ENCODE measurements at regions not wholly inside any gene's neighbourhood (a gene's known extent, or its start where the extent isn't known, plus 50 kb on each side); places are given as distances from the start of the nearest gene placed in this dataset.

- no peak overlapping the region for H3K27ac Mint-ChIP-seq (ENCODE audit: unreplicated experiment)
- H3K36me3 Mint-ChIP-seq (ENCODE audit: unreplicated experiment): no peaks in the 10 kb centered on the region
- DNase-seq: no peak
- no peaks in the 10 kb centered on the region for H3K4me1 Mint-ChIP-seq (ENCODE audit: low read depth, unreplicated experiment)
- no peaks in the 10 kb centered on the region for H3K9me3 Mint-ChIP-seq (ENCODE audit: unreplicated experiment)
- TF ChIP-seq, protein P1, sequence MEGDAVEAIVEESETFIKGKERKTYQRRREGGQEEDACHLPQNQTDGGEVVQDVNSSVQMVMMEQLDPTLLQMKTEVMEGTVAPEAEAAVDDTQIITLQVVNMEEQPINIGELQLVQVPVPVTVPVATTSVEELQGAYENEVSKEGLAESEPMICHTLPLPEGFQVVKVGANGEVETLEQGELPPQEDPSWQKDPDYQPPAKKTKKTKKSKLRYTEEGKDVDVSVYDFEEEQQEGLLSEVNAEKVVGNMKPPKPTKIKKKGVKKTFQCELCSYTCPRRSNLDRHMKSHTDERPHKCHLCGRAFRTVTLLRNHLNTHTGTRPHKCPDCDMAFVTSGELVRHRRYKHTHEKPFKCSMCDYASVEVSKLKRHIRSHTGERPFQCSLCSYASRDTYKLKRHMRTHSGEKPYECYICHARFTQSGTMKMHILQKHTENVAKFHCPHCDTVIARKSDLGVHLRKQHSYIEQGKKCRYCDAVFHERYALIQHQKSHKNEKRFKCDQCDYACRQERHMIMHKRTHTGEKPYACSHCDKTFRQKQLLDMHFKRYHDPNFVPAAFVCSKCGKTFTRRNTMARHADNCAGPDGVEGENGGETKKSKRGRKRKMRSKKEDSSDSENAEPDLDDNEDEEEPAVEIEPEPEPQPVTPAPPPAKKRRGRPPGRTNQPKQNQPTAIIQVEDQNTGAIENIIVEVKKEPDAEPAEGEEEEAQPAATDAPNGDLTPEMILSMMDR (IDR thresholded peaks at IDR 0.05; ENCODE audit: partially characterized antibody, unreplicated experiment): no peak
- H3K4me3 Mint-ChIP-seq (ENCODE audit: unreplicated experiment): no peak overlapping the region
- H3K27me3 Mint-ChIP-seq (ENCODE audit: unreplicated experiment): no peaks in the 10 kb centered on the region
These were observed 318.2 kb downstream of the SFMBT2 start for GRCh38 chr10:7092603-7093002.

DNA sequence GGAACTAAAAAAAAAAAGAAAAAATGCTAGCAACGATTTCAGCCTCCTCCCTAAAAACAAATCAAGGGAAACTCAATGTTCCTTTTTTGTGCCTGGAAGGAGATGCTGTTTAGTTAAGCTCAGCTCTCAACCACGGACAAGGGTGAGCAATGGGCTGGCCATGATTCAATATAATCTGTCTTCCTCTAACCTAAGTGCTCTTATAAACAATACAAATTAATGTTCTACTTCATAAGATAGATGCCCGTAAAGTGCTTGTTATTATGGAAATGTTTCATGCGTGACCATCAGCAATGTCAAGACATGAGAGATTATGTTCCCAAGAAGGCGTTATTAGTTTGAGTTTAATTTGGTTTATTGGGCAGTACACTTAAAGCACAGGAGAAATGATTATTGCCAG is 320.3 kb downstream of the SFMBT2 start:
- Mint-ChIP-seq H3K36me3 (ENCODE audit: unreplicated experiment) (no peaks in the 10 kb centered on the region), H3K27ac (ENCODE audit: unreplicated experiment) (no peak overlapping the region), H3K4me1 (ENCODE audit: low read depth, unreplicated experiment) (peaks cover 5% of the 10 kb centered on the region), H3K27me3 (ENCODE audit: unreplicated experiment) (no peaks in the 10 kb centered on the region), H3K4me3 (ENCODE audit: unreplicated experiment) (no peak overlapping the region), H3K9me3 (ENCODE audit: unreplicated experiment) (no peaks in the 10 kb centered on the region)
- DNase-seq: no peak
- TF ChIP-seq, protein P1 (IDR thresholded peaks at IDR 0.05; ENCODE audit: partially characterized antibody, unreplicated experiment): no peak

DNA sequence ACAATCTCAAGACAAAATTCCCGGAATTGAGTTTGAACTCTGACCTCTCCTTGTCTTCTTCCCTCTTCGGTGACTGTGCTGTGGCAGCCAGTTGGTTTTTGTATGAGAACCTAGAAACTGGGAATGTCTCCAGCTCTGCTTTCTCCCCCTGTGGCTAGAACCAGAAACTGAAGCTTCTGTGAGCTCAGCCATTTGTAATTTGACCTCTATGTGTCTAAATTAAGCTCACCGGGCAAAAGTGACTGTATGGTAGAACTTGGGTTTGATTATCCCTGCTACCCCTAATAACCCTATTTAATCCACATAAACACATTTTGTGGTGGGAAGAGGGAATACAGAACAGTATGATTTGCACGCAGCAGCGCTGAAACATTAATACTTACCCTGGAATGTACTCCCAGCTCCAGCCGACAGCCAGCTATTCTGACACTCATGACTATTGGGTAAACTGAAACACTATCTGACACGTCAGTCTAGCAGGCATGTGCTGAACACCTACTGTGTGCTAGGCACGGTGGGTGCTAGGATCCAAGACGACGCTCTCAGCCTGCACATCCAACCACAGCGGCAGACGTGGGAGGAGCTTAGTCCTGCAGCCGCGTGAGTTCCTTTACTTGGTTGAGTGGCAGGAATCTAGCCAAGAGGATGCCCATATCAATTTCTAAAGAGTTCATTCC is 324.8 kb downstream of the SFMBT2 start:
- Mint-ChIP-seq H3K27ac (ENCODE audit: unreplicated experiment) (peak overlapping the region; percentile 10), H3K9me3 (ENCODE audit: unreplicated experiment) (no peaks in the 10 kb centered on the region), H3K4me1 (ENCODE audit: low read depth, unreplicated experiment) (peaks cover 10% of the 10 kb centered on the region), H3K4me3 (ENCODE audit: unreplicated experiment) (peak overlapping the region; percentile 56), H3K27me3 (ENCODE audit: unreplicated experiment) (no peaks in the 10 kb centered on the region), H3K36me3 (ENCODE audit: unreplicated experiment) (no peaks in the 10 kb centered on the region)
- TF ChIP-seq, protein P1 (IDR thresholded peaks at IDR 0.05; ENCODE audit: partially characterized antibody, unreplicated experiment): no peak
- DNase-seq: no peak

DNA sequence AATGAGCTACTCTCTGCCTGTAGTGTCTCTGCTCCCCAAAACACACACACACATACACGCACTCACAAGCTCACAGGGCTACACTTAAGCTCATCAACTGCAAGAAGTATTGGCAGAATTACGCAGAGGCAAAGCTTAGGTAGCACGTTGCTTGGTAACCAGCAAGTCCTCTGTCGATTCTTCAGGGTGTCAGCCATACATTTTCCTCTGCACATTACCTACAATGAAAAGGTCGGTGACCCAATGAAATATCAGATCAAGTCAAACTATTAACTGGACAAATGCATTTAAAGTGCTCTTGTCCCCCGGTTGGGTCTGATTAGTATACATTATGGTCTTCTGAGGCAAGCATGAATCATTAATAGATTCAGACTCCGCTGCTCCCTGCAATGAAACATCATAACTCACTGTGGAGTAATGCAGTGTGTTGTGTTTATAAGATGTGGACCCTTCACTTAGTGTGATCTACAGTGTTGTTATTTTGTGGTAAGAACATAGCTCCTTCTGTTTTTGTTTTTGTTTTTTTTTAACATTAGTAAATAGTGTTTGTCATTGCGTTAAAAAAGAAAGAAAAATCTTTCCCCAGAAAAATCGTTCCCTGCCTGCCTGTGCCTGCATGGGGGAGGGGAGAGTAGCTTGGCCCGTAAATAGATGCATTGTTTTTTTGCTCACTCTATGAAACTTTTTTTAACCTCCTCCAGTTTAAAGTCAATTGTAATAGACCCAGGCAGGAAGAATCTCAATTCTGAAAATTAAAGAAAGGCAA is 325.5 kb downstream of the SFMBT2 start:
- Mint-ChIP-seq H3K27me3 (ENCODE audit: unreplicated experiment) (no peaks in the 10 kb centered on the region), H3K9me3 (ENCODE audit: unreplicated experiment) (no peaks in the 10 kb centered on the region), H3K27ac (ENCODE audit: unreplicated experiment) (peak overlapping the region; percentile 56), H3K4me3 (ENCODE audit: unreplicated experiment) (peak overlapping the region; percentile 56), H3K4me1 (ENCODE audit: low read depth, unreplicated experiment) (peaks cover 10% of the 10 kb centered on the region), H3K36me3 (ENCODE audit: unreplicated experiment) (no peaks in the 10 kb centered on the region)
- no peak for DNase-seq
- TF ChIP-seq, protein P1 (IDR thresholded peaks at IDR 0.05; ENCODE audit: partially characterized antibody, unreplicated experiment): no peak

Measured in glutamatergic neuron (in vitro differentiated cells).